ENCODE measurements at regions not wholly inside any gene's neighbourhood (a gene's known extent, or its start where the extent isn't known, plus 50 kb on each side); places are given as distances from the start of the nearest gene placed in this dataset.

DNA sequence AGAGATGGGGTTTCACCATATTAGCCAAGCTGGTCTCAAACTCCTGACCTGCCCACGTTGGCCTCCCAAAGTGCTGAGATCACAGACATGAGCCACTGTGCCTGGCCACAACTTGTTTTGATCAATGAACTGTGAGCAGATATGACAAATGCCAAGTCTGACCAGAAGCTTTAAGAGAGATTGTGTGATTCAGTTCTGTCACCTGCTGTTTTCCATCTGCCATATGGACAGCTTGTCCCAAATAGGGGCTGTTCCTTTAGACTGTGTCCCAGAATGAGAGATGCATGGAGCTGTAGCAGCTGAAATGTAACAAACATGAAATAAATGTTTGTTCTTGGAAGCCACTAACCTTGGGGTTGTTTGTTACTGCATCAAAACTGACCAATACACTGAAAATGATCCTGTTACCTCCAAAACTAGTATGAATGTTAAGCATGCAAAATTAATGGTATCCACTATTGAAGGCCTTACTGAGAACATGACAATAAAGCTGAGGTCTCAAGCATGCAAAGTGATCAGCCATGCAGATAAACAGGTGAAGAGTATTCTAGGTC is 65.9 kb upstream of the MED13L start:
- BruUV-seq (replicated peaks) = no TSS peak
- in situ Hi-C loops (cut with HindIII; ENCODE audit: low pct_unique_long_range_greater_than_20kb, low sequenced_read_pairs) = no loop called here
- Histone ChIP-seq H3K36me3 (ENCODE audit: control insufficient read depth, insufficient read depth, low read length) (no peaks in the 10 kb centered on the region), H3K9me3 (ENCODE audit: control insufficient read depth, insufficient read depth, low read depth, low read length) (no peaks in the 10 kb centered on the region), H3K27me3 (ENCODE audit: control insufficient read depth, insufficient read depth, low read length) (no peaks in the 10 kb centered on the region), H3K4me3 (ENCODE audit: low read depth in 2 of 2, low read length in 2 of 2) (no peak overlapping the region), H3K27ac (ENCODE audit: low read length) (no peak overlapping the region), H3K4me1 (ENCODE audit: control insufficient read depth, insufficient read depth, low read length) (peaks cover 16% of the 10 kb centered on the region)
- no peak for TF ChIP-seq TCF7L2 (IDR thresholded peaks at IDR 0.05; ENCODE audit: low read depth, low read length)
- TF ChIP-seq, protein P1, sequence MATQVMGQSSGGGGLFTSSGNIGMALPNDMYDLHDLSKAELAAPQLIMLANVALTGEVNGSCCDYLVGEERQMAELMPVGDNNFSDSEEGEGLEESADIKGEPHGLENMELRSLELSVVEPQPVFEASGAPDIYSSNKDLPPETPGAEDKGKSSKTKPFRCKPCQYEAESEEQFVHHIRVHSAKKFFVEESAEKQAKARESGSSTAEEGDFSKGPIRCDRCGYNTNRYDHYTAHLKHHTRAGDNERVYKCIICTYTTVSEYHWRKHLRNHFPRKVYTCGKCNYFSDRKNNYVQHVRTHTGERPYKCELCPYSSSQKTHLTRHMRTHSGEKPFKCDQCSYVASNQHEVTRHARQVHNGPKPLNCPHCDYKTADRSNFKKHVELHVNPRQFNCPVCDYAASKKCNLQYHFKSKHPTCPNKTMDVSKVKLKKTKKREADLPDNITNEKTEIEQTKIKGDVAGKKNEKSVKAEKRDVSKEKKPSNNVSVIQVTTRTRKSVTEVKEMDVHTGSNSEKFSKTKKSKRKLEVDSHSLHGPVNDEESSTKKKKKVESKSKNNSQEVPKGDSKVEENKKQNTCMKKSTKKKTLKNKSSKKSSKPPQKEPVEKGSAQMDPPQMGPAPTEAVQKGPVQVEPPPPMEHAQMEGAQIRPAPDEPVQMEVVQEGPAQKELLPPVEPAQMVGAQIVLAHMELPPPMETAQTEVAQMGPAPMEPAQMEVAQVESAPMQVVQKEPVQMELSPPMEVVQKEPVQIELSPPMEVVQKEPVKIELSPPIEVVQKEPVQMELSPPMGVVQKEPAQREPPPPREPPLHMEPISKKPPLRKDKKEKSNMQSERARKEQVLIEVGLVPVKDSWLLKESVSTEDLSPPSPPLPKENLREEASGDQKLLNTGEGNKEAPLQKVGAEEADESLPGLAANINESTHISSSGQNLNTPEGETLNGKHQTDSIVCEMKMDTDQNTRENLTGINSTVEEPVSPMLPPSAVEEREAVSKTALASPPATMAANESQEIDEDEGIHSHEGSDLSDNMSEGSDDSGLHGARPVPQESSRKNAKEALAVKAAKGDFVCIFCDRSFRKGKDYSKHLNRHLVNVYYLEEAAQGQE (IDR thresholded peaks at IDR 0.05; ENCODE audit: insufficient read depth in 1 of 2, low read depth in 2 of 2, low read length in 1 of 2) = no peak
- TF ChIP-seq, protein P2, sequence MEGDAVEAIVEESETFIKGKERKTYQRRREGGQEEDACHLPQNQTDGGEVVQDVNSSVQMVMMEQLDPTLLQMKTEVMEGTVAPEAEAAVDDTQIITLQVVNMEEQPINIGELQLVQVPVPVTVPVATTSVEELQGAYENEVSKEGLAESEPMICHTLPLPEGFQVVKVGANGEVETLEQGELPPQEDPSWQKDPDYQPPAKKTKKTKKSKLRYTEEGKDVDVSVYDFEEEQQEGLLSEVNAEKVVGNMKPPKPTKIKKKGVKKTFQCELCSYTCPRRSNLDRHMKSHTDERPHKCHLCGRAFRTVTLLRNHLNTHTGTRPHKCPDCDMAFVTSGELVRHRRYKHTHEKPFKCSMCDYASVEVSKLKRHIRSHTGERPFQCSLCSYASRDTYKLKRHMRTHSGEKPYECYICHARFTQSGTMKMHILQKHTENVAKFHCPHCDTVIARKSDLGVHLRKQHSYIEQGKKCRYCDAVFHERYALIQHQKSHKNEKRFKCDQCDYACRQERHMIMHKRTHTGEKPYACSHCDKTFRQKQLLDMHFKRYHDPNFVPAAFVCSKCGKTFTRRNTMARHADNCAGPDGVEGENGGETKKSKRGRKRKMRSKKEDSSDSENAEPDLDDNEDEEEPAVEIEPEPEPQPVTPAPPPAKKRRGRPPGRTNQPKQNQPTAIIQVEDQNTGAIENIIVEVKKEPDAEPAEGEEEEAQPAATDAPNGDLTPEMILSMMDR (IDR thresholded peaks at IDR 0.05) = no peak
- TF ChIP-seq SIN3A (IDR thresholded peaks at IDR 0.05; ENCODE audit: borderline replicate concordance, insufficient read depth, low read depth, low read length) = no peak
- no peak for TF ChIP-seq POLR2AphosphoS5 (IDR thresholded peaks at IDR 0.05; ENCODE audit: low read depth, low read length)
- ChIA-PET POLR2A (no interaction called here), CTCF (no interaction called here)
- intact Hi-C loops (cut with micrococcal nuclease; ENCODE audit: unreplicated experiment) = no loop called here
- ATAC-seq = no peak
- DNase-seq (ENCODE audit: low read depth, low spot score) = no peak

GRCh38 chr12:116346222-116346621 is 68.7 kb upstream of the MED13L start:
- DNase-seq (ENCODE audit: low read depth, low spot score) (no peak), ATAC-seq (no peak)
- Histone ChIP-seq H3K27me3 (ENCODE audit: control insufficient read depth, insufficient read depth, low read length) (no peaks in the 10 kb centered on the region), H3K4me1 (ENCODE audit: control insufficient read depth, insufficient read depth, low read length) (peaks cover 7% of the 10 kb centered on the region; the same call in 1 of the 2 replicates), H3K27ac (ENCODE audit: low read length) (peak overlapping the region; percentile 35; the same call in 1 of the 2 replicates), H3K36me3 (ENCODE audit: control insufficient read depth, insufficient read depth, low read length) (no peaks in the 10 kb centered on the region), H3K9me3 (ENCODE audit: control insufficient read depth, insufficient read depth, low read depth, low read length) (no peaks in the 10 kb centered on the region), H3K4me3 (ENCODE audit: low read depth in 2 of 2, low read length in 2 of 2) (no peak overlapping the region)
- TF ChIP-seq POLR2AphosphoS5 (IDR thresholded peaks at IDR 0.05; ENCODE audit: low read depth, low read length) (no peak), SIN3A (IDR thresholded peaks at IDR 0.05; ENCODE audit: borderline replicate concordance, insufficient read depth, low read depth, low read length) (no peak)
- TF ChIP-seq, protein P2 (IDR thresholded peaks at IDR 0.05) = no peak
- TF ChIP-seq, protein P1 (IDR thresholded peaks at IDR 0.05; ENCODE audit: insufficient read depth in 1 of 2, low read depth in 2 of 2, low read length in 1 of 2) = no peak
- BruUV-seq (replicated peaks) = no TSS peak
- ChIA-PET POLR2A (interaction anchor here (0.7 kb wide), 1 partner anchor 363 kb away, joined by 4 read pairs; no protein-coding TSS in a partner anchor), CTCF (no interaction called here)
- intact Hi-C loops (cut with micrococcal nuclease; ENCODE audit: unreplicated experiment) (no loop called here), in situ Hi-C loops (cut with HindIII; ENCODE audit: low pct_unique_long_range_greater_than_20kb, low sequenced_read_pairs) (no loop called here)

Measured in Panc1 (cell line).